Activated naive CD8-positive, alpha-beta T cell treated with anti-CD3 and anti-CD28 coated beads, Interleukin-2, amount 10 ng/mL, durations not matched to agents 7 days and 5 days (primary cell): ENCODE measurements at regions not wholly inside any gene's neighbourhood (a gene's known extent, or its start where the extent isn't known, plus 50 kb on each side); places are given as distances from the start of the nearest gene placed in this dataset.
"Not testable (repeated sequence)": the region's sequence is repeated elsewhere in the genome, so short reads cannot be mapped to it uniquely, and the experiment has no call there.

Experiments
- ATAC-seq: fragments of 150-1000 bp; cut with Tn5 transposase; one replicate; pipeline ENCODE4 v1.10.0; 2021; ENCODE audit warnings: low read depth, moderate library complexity
- POLR2A ChIA-PET: fragments of 350-600 bp; sonication (Branson Sonifier 250); formaldehyde crosslinking; loops from one replicate; lab custom pipeline; 2021; ENCODE audit warnings: antibody characterized with exemption; lab: Charles Lee
- DNase-seq: peaks from one replicate; pipeline ENCODE4 v3.0.0; 2021
- H3K27ac Mint-ChIP-seq: one replicate; pipeline ENCODE4 v1.8.0; 2022; ENCODE audit warnings: mild to moderate bottlenecking, mixed read lengths
- H3K27me3 Mint-ChIP-seq: one replicate; pipeline ENCODE4 v1.8.0; 2022; ENCODE audit warnings: mild to moderate bottlenecking, moderate library complexity, mixed read lengths
- H3K36me3 Mint-ChIP-seq: one replicate; pipeline ENCODE4 v1.8.0; 2021; ENCODE audit warnings: mild to moderate bottlenecking, mixed read lengths
- H3K4me1 Mint-ChIP-seq: one replicate; pipeline ENCODE4 v1.8.0; 2021; ENCODE audit warnings: mixed read lengths
- H3K4me3 Mint-ChIP-seq: one replicate; pipeline ENCODE4 v1.8.0; 2022; ENCODE audit warnings: mild to moderate bottlenecking, moderate library complexity, mixed read lengths
- H3K9me3 Mint-ChIP-seq: one replicate; pipeline ENCODE4 v1.8.0; 2021; ENCODE audit warnings: mixed read lengths

- H3K4me1 Mint-ChIP-seq = no peaks in the 10 kb centered on the region
- POLR2A ChIA-PET = no interaction called here
- no peak overlapping the region for H3K27ac Mint-ChIP-seq
- H3K4me3 Mint-ChIP-seq = no peak overlapping the region
- ATAC-seq = no peak
- H3K9me3 Mint-ChIP-seq = no peaks in the 10 kb centered on the region
- H3K36me3 Mint-ChIP-seq = no peaks in the 10 kb centered on the region
- no peak for DNase-seq
- H3K27me3 Mint-ChIP-seq = no peaks in the 10 kb centered on the region
Observed at GRCh38 chr1:187038784-187039183, 210.0 kb downstream of the PLA2G4A start.

DNA sequence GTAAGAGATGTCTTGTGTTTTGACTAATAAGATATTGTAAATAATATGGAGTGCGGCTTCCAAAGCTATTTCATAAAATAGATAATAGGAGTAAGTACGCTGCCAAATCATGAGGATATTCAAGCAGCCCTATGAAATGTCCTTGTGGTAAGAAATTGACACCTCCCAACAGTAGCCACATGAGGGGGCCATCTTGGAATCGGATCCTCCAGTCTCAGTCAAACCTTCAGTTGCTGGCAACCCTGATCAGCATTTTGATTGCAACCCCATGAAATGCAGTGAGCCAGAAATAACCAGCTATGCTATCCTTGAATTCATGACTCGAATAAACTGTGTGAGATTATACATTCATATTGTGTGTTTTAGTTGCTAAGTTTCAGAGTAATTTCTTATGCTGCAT is 212.4 kb downstream of the PLA2G4A start:
- ATAC-seq (no peak), DNase-seq (no peak)
- Mint-ChIP-seq H3K27ac (no peak overlapping the region), H3K27me3 (no peaks in the 10 kb centered on the region), H3K4me3 (no peak overlapping the region), H3K9me3 (no peaks in the 10 kb centered on the region), H3K36me3 (no peaks in the 10 kb centered on the region), H3K4me1 (no peaks in the 10 kb centered on the region)
- POLR2A ChIA-PET = no interaction called here

- H3K36me3 Mint-ChIP-seq = no peaks in the 10 kb centered on the region
- H3K9me3 Mint-ChIP-seq = no peaks in the 10 kb centered on the region
- DNase-seq (no peak), ATAC-seq (no peak)
- POLR2A ChIA-PET = no interaction called here
- no peak overlapping the region for H3K27ac Mint-ChIP-seq
- no peak overlapping the region for H3K4me3 Mint-ChIP-seq
- no peaks in the 10 kb centered on the region for H3K4me1 Mint-ChIP-seq
- H3K27me3 Mint-ChIP-seq = no peaks in the 10 kb centered on the region
Observed at GRCh38 chr1:187042538-187042937, 213.8 kb downstream of the PLA2G4A start.

GRCh38 chr1:187043433-187043832 is 214.7 kb downstream of the PLA2G4A start:
- POLR2A ChIA-PET, H3K27ac Mint-ChIP-seq, ATAC-seq, H3K9me3 Mint-ChIP-seq, H3K4me1 Mint-ChIP-seq, H3K36me3 Mint-ChIP-seq, H3K27me3 Mint-ChIP-seq, DNase-seq, H3K4me3 Mint-ChIP-seq: not testable (repeated sequence)

- no peak for ATAC-seq
- POLR2A ChIA-PET = no interaction called here
- Mint-ChIP-seq H3K36me3 (no peaks in the 10 kb centered on the region), H3K9me3 (no peaks in the 10 kb centered on the region), H3K27me3 (no peaks in the 10 kb centered on the region), H3K4me1 (no peaks in the 10 kb centered on the region), H3K27ac (no peak overlapping the region), H3K4me3 (no peak overlapping the region)
- DNase-seq = no peak
Observed at GRCh38 chr1:187044411-187044810, 215.7 kb downstream of the PLA2G4A start.

GRCh38 chr1:187045371-187045770 is 216.6 kb downstream of the PLA2G4A start:
- ATAC-seq (no peak), DNase-seq (no peak)
- H3K36me3 Mint-ChIP-seq = no peaks in the 10 kb centered on the region
- no peaks in the 10 kb centered on the region for H3K4me1 Mint-ChIP-seq
- no peak overlapping the region for H3K27ac Mint-ChIP-seq
- POLR2A ChIA-PET = no interaction called here
- no peaks in the 10 kb centered on the region for H3K27me3 Mint-ChIP-seq
- no peaks in the 10 kb centered on the region for H3K9me3 Mint-ChIP-seq
- no peak overlapping the region for H3K4me3 Mint-ChIP-seq

DNA sequence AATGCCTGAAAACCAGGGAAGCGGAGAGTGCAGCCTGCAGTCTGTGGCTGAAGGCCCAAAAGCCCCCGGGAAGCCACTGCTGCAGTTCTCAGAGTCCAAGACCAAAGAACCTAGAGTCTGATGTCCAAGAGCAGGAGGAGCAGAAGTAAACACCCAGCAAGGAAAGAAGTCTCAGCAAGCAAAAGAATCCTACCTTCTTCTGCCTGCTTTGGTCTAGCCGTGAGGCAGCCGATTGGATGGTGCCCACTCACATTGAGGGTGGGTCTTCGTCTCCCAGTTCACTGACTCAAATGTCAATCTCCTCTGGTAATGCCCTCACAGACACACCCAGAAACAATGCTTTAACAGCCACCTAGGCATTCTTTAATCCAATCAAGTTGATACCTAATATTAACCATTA is 217.5 kb downstream of the PLA2G4A start:
- DNase-seq (no peak), ATAC-seq (no peak)
- Mint-ChIP-seq H3K27ac (no peak overlapping the region), H3K9me3 (no peaks in the 10 kb centered on the region), H3K4me1 (no peaks in the 10 kb centered on the region), H3K36me3 (no peaks in the 10 kb centered on the region), H3K4me3 (no peak overlapping the region), H3K27me3 (no peaks in the 10 kb centered on the region)
- POLR2A ChIA-PET = no interaction called here

GRCh38 chr1:187047298-187047697 is 218.5 kb downstream of the PLA2G4A start:
- no peak overlapping the region for H3K27ac Mint-ChIP-seq
- H3K36me3 Mint-ChIP-seq = no peaks in the 10 kb centered on the region
- H3K4me3 Mint-ChIP-seq = no peak overlapping the region
- H3K27me3 Mint-ChIP-seq = no peaks in the 10 kb centered on the region
- no peaks in the 10 kb centered on the region for H3K9me3 Mint-ChIP-seq
- POLR2A ChIA-PET = no interaction called here
- no peaks in the 10 kb centered on the region for H3K4me1 Mint-ChIP-seq
- DNase-seq = no peak
- no peak for ATAC-seq

DNA sequence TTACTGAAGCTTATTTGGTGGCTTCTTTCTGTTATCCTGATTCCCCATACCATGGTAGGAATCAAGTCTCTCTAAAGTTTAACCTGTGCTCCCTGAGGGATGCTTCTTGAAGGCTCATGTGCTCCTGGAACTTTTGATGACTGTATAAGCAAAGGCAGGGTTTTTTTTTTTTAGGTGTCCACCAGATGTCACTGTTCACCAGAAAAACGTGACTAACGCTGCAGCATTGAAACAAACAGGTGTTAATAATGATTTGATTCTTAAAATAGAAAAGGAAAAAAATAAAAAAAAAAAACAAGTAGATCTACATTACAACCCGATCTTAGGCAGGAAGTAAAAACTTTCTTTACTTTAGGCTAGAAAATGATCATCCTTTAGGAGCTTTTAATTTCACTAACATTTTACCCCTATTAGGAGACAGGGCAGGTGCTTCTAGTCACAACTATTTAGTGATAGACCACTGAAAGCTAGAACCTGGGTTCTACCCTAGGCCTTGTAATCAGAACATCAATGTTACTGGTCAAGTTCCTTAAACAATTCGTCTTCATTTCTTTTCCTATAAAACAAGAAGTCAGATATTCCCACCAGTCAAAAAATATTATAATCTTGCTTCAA is 223.0 kb downstream of the PLA2G4A start:
- H3K27ac Mint-ChIP-seq = no peak overlapping the region
- H3K4me1 Mint-ChIP-seq = no peaks in the 10 kb centered on the region
- no peaks in the 10 kb centered on the region for H3K36me3 Mint-ChIP-seq
- no peaks in the 10 kb centered on the region for H3K9me3 Mint-ChIP-seq
- no peak overlapping the region for H3K4me3 Mint-ChIP-seq
- no peak for ATAC-seq
- no peak for DNase-seq
- POLR2A ChIA-PET = no interaction called here
- no peaks in the 10 kb centered on the region for H3K27me3 Mint-ChIP-seq

GRCh38 chr1:187053876-187054275 is 225.1 kb downstream of the PLA2G4A start:
- no peak overlapping the region for H3K4me3 Mint-ChIP-seq
- H3K36me3 Mint-ChIP-seq = no peaks in the 10 kb centered on the region
- DNase-seq (no peak), ATAC-seq (no peak)
- H3K27ac Mint-ChIP-seq = no peak overlapping the region
- H3K27me3 Mint-ChIP-seq = no peaks in the 10 kb centered on the region
- POLR2A ChIA-PET = no interaction called here
- no peaks in the 10 kb centered on the region for H3K4me1 Mint-ChIP-seq
- no peaks in the 10 kb centered on the region for H3K9me3 Mint-ChIP-seq

DNA sequence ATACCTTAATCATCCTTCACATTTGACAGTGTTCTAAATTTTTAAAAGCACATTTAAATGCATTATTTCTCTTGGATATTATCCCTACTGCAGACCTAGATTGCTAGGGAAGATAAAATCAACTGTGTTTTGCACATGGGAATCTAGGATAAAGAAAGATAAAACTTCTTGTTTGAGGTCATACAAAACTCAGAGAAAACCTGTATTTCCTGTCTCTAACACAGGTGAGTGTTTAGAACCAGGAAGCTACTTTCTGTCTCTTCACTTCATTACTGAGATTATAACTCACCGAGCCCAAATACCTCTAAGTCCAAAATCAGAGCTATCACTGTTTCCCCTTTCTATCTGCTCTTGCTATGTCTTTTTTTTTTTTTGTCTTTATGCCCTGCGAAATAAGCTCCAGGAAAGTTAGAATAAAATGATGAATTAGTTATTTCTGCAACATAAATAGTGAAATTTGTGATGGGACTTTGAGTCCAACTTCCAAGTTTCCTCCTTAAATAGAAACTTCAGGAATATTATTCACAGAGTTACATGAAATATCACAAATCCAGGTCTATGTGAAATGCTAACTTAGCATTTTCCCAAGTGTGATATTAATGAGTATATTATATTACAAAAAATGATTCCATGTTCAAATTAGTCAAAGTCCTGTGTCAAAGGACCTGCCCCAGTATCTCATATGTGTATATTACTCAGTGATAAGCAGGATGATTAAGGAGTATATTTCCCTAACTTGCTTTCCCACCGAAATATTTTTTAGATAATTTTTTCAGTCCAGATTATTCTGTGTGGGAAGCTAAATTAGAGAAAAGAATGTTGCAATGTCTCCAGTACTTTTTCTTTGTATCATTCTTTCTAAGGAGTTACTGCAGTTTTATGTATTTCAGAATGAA is 226.4 kb downstream of the PLA2G4A start:
- no peaks in the 10 kb centered on the region for H3K36me3 Mint-ChIP-seq
- H3K27ac Mint-ChIP-seq = no peak overlapping the region
- no peaks in the 10 kb centered on the region for H3K9me3 Mint-ChIP-seq
- no peaks in the 10 kb centered on the region for H3K27me3 Mint-ChIP-seq
- POLR2A ChIA-PET = no interaction called here
- DNase-seq (no peak), ATAC-seq (no peak)
- H3K4me3 Mint-ChIP-seq = no peak overlapping the region
- no peaks in the 10 kb centered on the region for H3K4me1 Mint-ChIP-seq

GRCh38 chr1:187063271-187063670 is 234.5 kb downstream of the PLA2G4A start:
- no peak for DNase-seq
- Mint-ChIP-seq H3K36me3 (no peaks in the 10 kb centered on the region), H3K4me1 (no peaks in the 10 kb centered on the region), H3K9me3 (no peaks in the 10 kb centered on the region), H3K27ac (no peak overlapping the region), H3K27me3 (no peaks in the 10 kb centered on the region), H3K4me3 (no peak overlapping the region)
- POLR2A ChIA-PET = no interaction called here
- no peak for ATAC-seq

GRCh38 chr1:187067160-187067559 is 238.4 kb downstream of the PLA2G4A start:
- ATAC-seq = no peak
- DNase-seq = no peak
- no peaks in the 10 kb centered on the region for H3K27me3 Mint-ChIP-seq
- no peaks in the 10 kb centered on the region for H3K9me3 Mint-ChIP-seq
- no peaks in the 10 kb centered on the region for H3K4me1 Mint-ChIP-seq
- POLR2A ChIA-PET = no interaction called here
- no peak overlapping the region for H3K4me3 Mint-ChIP-seq
- no peaks in the 10 kb centered on the region for H3K36me3 Mint-ChIP-seq
- no peak overlapping the region for H3K27ac Mint-ChIP-seq

GRCh38 chr1:187070076-187070475 is 241.3 kb downstream of the PLA2G4A start:
- POLR2A ChIA-PET = no interaction called here
- no peak for ATAC-seq

More at GRCh38 chr1:187070076-187070475, 241.3 kb downstream of the PLA2G4A start:
- no peak for DNase-seq
- H3K4me3 Mint-ChIP-seq = no peak overlapping the region
- no peak overlapping the region for H3K27ac Mint-ChIP-seq
- no peaks in the 10 kb centered on the region for H3K9me3 Mint-ChIP-seq
- H3K36me3 Mint-ChIP-seq = peaks cover 6% of the 10 kb centered on the region
- peaks cover 2% of the 10 kb centered on the region for H3K4me1 Mint-ChIP-seq
- no peaks in the 10 kb centered on the region for H3K27me3 Mint-ChIP-seq
